H1 (cell line): ENCODE measurements at regions not wholly inside any gene's neighbourhood (a gene's known extent, or its start where the extent isn't known, plus 50 kb on each side); places are given as distances from the start of the nearest gene placed in this dataset.

ENCODE experiments used
- CTCF ChIA-PET: fragments of 300-600 bp; sonication (Branson Sonifier 250); formaldehyde crosslinking; loops from one replicate; lab custom pipeline; 2021; ENCODE audit not compliant: partially characterized antibody; lab: Charles Lee
- POLR2A ChIA-PET: fragments of 300-600 bp; sonication (Branson Sonifier 250); formaldehyde crosslinking; loops from one replicate; lab custom pipeline; 2021; ENCODE audit warnings: inconsistent platforms; ENCODE audit not compliant: partially characterized antibody; lab: Charles Lee
- DNase-seq, 2 experiments: peaks; one replicate each; pipeline versions ENCODE4 v3.0.0 to v3.0.0-alpha.2; 2010 to 2022; ENCODE audit warnings: low spot score in 2 of 2, low read depth in 1 of 2, mixed read lengths in 1 of 2
- FAIRE-seq: peaks from 2 replicates; lab custom pipeline; 2011; peaks lifted over from hg19 to GRCh38; lab: Jason Lieb, UNC
- H2AFZ ChIP-seq: 2 replicates; pipeline ENCODE4 v1.8.1; 2012; ENCODE audit warnings: low read length, inconsistent platforms
- H2AK5ac ChIP-seq: 2 replicates; pipeline ENCODE4 v1.6.1; 2013; ENCODE audit warnings: low read depth, low read length
- H2BK120ac ChIP-seq: replicated peaks from 2 replicates; pipeline ENCODE3; 2013; ENCODE audit warnings: low read depth, low read length, inconsistent platforms
- H2BK12ac ChIP-seq: 2 replicates; pipeline ENCODE4 v1.6.1; 2013; ENCODE audit warnings: low read depth, low read length
- H2BK15ac ChIP-seq: 2 replicates; pipeline ENCODE4 v1.6.1; 2013; ENCODE audit warnings: low read length
- H2BK20ac ChIP-seq: 2 replicates; pipeline ENCODE4 v1.6.1; 2013; ENCODE audit warnings: low read length
- H2BK5ac ChIP-seq: 2 replicates; pipeline ENCODE4 v1.6.1; 2013; ENCODE audit warnings: low read depth, low read length
- H3K14ac ChIP-seq: 2 replicates; pipeline ENCODE4 v1.6.1; 2013; ENCODE audit warnings: inconsistent platforms; ENCODE audit not compliant: insufficient read length
- H3K18ac ChIP-seq: 2 replicates; pipeline ENCODE4 v1.6.1; 2013; ENCODE audit warnings: low read length; ENCODE audit errors: extremely low read depth
- H3K23ac ChIP-seq: 2 replicates; pipeline ENCODE4 v1.6.1; 2013; ENCODE audit warnings: inconsistent platforms; ENCODE audit not compliant: insufficient read length
- H3K23me2 ChIP-seq: 2 replicates; pipeline ENCODE4 v1.6.1; 2013; ENCODE audit warnings: low read depth, low read length
- H3K27ac ChIP-seq: 2 replicates; pipeline ENCODE4 v1.6.1; 2011; ENCODE audit warnings: low read depth, low read length, inconsistent platforms
- H3K27me3 ChIP-seq, 4 experiments: replicated peaks in 1 of 4; 1 replicate in 1 of 4; 2 replicates in 3 of 4; pipeline versions ENCODE4 v1.6.1 to v1.8.1; 2011 to 2013; ENCODE audit warnings: low read length in 3 of 4, mild to moderate bottlenecking in 3 of 4, inconsistent platforms in 2 of 4, mixed read lengths in 2 of 4, moderate library complexity in 1 of 4; ENCODE audit not compliant: control insufficient read depth in 3 of 4, insufficient read depth in 3 of 4; ENCODE audit errors: extremely low read depth in 1 of 4
- H3K36me3 ChIP-seq, 4 experiments: 2 replicates each; pipeline versions ENCODE4 v1.6.1 to v1.8.1; 2011 to 2013; ENCODE audit warnings: mild to moderate bottlenecking in 4 of 4, low read length in 3 of 4, moderate library complexity in 2 of 4, control low read depth in 1 of 4, inconsistent platforms in 1 of 4; ENCODE audit not compliant: insufficient read depth in 4 of 4, control insufficient read depth in 2 of 4
- H3K4ac ChIP-seq: replicated peaks from 2 replicates; pipeline ENCODE3; 2013; ENCODE audit warnings: low read length, low read depth, mixed read lengths, inconsistent platforms; ENCODE audit not compliant: insufficient read length
- H3K4me1 ChIP-seq, 4 experiments: replicated peaks in 1 of 4; 1 replicate in 1 of 4; 2 replicates in 3 of 4; pipeline versions ENCODE4 v1.6.1 to v1.8.1; 2011 to 2013; ENCODE audit warnings: low read length in 3 of 4, inconsistent platforms in 2 of 4, mixed read lengths in 1 of 4; ENCODE audit not compliant: insufficient read depth in 4 of 4, control insufficient read depth in 3 of 4
- H3K4me2 ChIP-seq, 2 experiments: 2 replicates each; pipeline versions ENCODE4 v1.6.1 to v1.8.1; 2011 to 2013; ENCODE audit warnings: low read depth in 2 of 2, low read length in 2 of 2, control low read depth in 1 of 2, inconsistent platforms in 1 of 2, mild to moderate bottlenecking in 1 of 2; ENCODE audit not compliant: insufficient read depth in 1 of 2
- H3K4me3 ChIP-seq, 4 experiments: fragments of 200-600, 300-600 bp in 1 of 4; sonication (generic), shearing (Covaris generic), sonication (Bioruptor Twin) in 1 of 4; 2 replicates each; pipeline versions ENCODE4 v1.5.1 to v1.8.1; 2011 to 2016; ENCODE audit warnings: low read length in 4 of 4, low read depth in 3 of 4, control low read depth in 2 of 4, inconsistent platforms in 2 of 4, mild to moderate bottlenecking in 2 of 4, mixed read lengths in 1 of 4, moderate library complexity in 1 of 4; ENCODE audit not compliant: insufficient read depth in 2 of 4; ENCODE audit errors: extremely low read depth in 1 of 4
- H3K56ac ChIP-seq: replicated peaks from 2 replicates; pipeline ENCODE3; 2013; ENCODE audit warnings: low read depth, mild to moderate bottlenecking, mixed read lengths, low read length, inconsistent platforms; ENCODE audit not compliant: insufficient read length
- H3K79me1 ChIP-seq: 2 replicates; pipeline ENCODE4 v1.6.1; 2013; ENCODE audit warnings: low read depth, low read length, control low read depth
- H3K79me2 ChIP-seq, 2 experiments: 2 replicates each; pipeline versions ENCODE4 v1.6.1 to v1.8.1; 2012 to 2013; ENCODE audit warnings: low read length in 2 of 2, mild to moderate bottlenecking in 2 of 2, inconsistent platforms in 1 of 2; ENCODE audit not compliant: insufficient read depth in 2 of 2, control insufficient read depth in 1 of 2
- H3K9ac ChIP-seq, 4 experiments: replicated peaks in 1 of 4; 1 replicate in 1 of 4; 2 replicates in 3 of 4; pipeline versions ENCODE4 v1.6.1 to v1.8.1; 2011 to 2013; ENCODE audit warnings: low read depth in 3 of 4, low read length in 3 of 4, control low read depth in 2 of 4, mild to moderate bottlenecking in 2 of 4, moderate library complexity in 2 of 4, inconsistent platforms in 1 of 4; ENCODE audit errors: extremely low read depth in 1 of 4
- H3K9me3 ChIP-seq, 2 experiments: 2 replicates each; pipeline versions ENCODE4 v1.6.1 to v1.8.1; 2012 to 2013; ENCODE audit warnings: mild to moderate bottlenecking in 2 of 2, moderate library complexity in 2 of 2, control low read depth in 1 of 2, inconsistent platforms in 1 of 2, low read depth in 1 of 2, low read length in 1 of 2, mixed read lengths in 1 of 2; ENCODE audit not compliant: insufficient read depth in 2 of 2
- H4K20me1 ChIP-seq, 2 experiments: replicated peaks in 1 of 2; 2 replicates each; pipeline versions ENCODE3 to v1.8.1; 2011 to 2013; ENCODE audit warnings: inconsistent platforms in 2 of 2, low read length in 2 of 2, mild to moderate bottlenecking in 1 of 2; ENCODE audit not compliant: insufficient read depth in 2 of 2, control insufficient read depth in 1 of 2
- H4K5ac ChIP-seq: 2 replicates; pipeline ENCODE4 v1.6.1; 2013; ENCODE audit warnings: low read length, low read depth, mixed read lengths, inconsistent platforms; ENCODE audit not compliant: insufficient read length
- H4K8ac ChIP-seq: 2 replicates; pipeline ENCODE4 v1.8.0; 2013; ENCODE audit warnings: mild to moderate bottlenecking, moderate library complexity, low read length, inconsistent platforms; ENCODE audit not compliant: insufficient read depth; ENCODE audit errors: extremely low read depth
- H4K91ac ChIP-seq: replicated peaks from 2 replicates; pipeline ENCODE3; 2013; ENCODE audit warnings: low read length, mixed read lengths, inconsistent platforms; ENCODE audit not compliant: insufficient read length
- BRCA1 ChIP-seq: IDR thresholded peaks from 2 replicates; pipeline ENCODE4 v1.6.1; 2012; ENCODE audit warnings: low read depth, low read length, improper control_type of control experiment
- CEBPB ChIP-seq: IDR thresholded peaks from 2 replicates; pipeline ENCODE4 v1.6.1; 2012; ENCODE audit warnings: low read depth, low read length
- EZH2 ChIP-seq: fragments of 200-600 bp; sonication (generic); IDR thresholded peaks from 2 replicates; pipeline ENCODE4 v1.7.1; 2012; ENCODE audit warnings: low read depth, mild to moderate bottlenecking, moderate library complexity, low read length, inconsistent platforms; ENCODE audit not compliant: severe bottlenecking
- KDM4A ChIP-seq: IDR thresholded peaks from one replicate; pipeline ENCODE4 v1.7.1; 2012; ENCODE audit warnings: low read depth, mild to moderate bottlenecking, moderate library complexity, low read length, inconsistent platforms; ENCODE audit not compliant: severe bottlenecking
- SP1 ChIP-seq: IDR thresholded peaks from 2 replicates; pipeline ENCODE4 v1.6.1; 2011; ENCODE audit warnings: low read depth, low read length
- WGBS, 2 experiments: shearing (Covaris generic) in 1 of 2; methylation state at CpG; one replicate each; pipeline versions ENCODE4 v1.1.6 to v1.1.7; 2013 to 2015; ENCODE audit warnings: low lambda C conversion rate in 2 of 2, mixed read lengths in 2 of 2, inconsistent platforms in 1 of 2, low coverage in 1 of 2, missing lambda C conversion rate in 1 of 2; ENCODE audit not compliant: insufficient replicate concordance in 2 of 2, insufficient coverage in 1 of 2, insufficient read length in 1 of 2; ENCODE audit errors: extremely low coverage in 1 of 2, missing lambda C conversion rate in 1 of 2; 5-methylcytosine and 5-hydroxymethylcytosine counted together
- TF ChIP-seq, protein P1 (sequence below), 3 experiments: IDR thresholded peaks; 1 replicate in 2 of 3; 2 replicates in 1 of 3; pipeline versions ENCODE4 v1.5.1 to v1.6.1; 2011; ENCODE audit warnings: low read length in 3 of 3, mild to moderate bottlenecking in 3 of 3, inconsistent platforms in 2 of 3, low read depth in 1 of 3, moderate library complexity in 1 of 3; ENCODE audit not compliant: insufficient read depth in 1 of 3; ENCODE audit errors: control extremely low read depth in 1 of 3

- Histone ChIP-seq H3K36me3 (no peaks in the 10 kb centered on the region), H2BK5ac (no peak overlapping the region), H2BK12ac (no peak overlapping the region), H3K23ac (no peak overlapping the region), H3K4me3 (no peak overlapping the region), H3K27me3 (no peaks in the 10 kb centered on the region), H2BK20ac (no peak overlapping the region), H3K9ac (no peak overlapping the region), H2AK5ac (no peak overlapping the region), H3K9me3 (no peaks in the 10 kb centered on the region), H3K79me1 (no peaks in the 10 kb centered on the region), H2BK15ac (no peak overlapping the region), H3K79me2 (no peaks in the 10 kb centered on the region), H3K4me2 (no peak overlapping the region), H3K56ac (no peak overlapping the region), H3K4ac (no peak overlapping the region), H2BK120ac (no peak overlapping the region), H4K5ac (no peak overlapping the region), H4K91ac (no peak overlapping the region), H3K23me2 (no peaks in the 10 kb centered on the region; the same call in 1 of the 2 replicates), H3K18ac (no peak overlapping the region), H4K20me1 (no peaks in the 10 kb centered on the region), H4K8ac (no peak overlapping the region), H3K27ac (no peak overlapping the region), H3K4me1 (peaks cover 0 to 3% (median under 1%) of the 10 kb centered on the region in 4 experiments; a peak in 3 of 7 replicates), H3K14ac (no peak overlapping the region), H2AFZ (no peak overlapping the region)
- FAIRE-seq (no peak), DNase-seq (no peak)
- TF ChIP-seq BRCA1 (no peak), KDM4A (no peak), CEBPB (no peak), SP1 (no peak), EZH2 (no peak)
- TF ChIP-seq, protein P1, sequence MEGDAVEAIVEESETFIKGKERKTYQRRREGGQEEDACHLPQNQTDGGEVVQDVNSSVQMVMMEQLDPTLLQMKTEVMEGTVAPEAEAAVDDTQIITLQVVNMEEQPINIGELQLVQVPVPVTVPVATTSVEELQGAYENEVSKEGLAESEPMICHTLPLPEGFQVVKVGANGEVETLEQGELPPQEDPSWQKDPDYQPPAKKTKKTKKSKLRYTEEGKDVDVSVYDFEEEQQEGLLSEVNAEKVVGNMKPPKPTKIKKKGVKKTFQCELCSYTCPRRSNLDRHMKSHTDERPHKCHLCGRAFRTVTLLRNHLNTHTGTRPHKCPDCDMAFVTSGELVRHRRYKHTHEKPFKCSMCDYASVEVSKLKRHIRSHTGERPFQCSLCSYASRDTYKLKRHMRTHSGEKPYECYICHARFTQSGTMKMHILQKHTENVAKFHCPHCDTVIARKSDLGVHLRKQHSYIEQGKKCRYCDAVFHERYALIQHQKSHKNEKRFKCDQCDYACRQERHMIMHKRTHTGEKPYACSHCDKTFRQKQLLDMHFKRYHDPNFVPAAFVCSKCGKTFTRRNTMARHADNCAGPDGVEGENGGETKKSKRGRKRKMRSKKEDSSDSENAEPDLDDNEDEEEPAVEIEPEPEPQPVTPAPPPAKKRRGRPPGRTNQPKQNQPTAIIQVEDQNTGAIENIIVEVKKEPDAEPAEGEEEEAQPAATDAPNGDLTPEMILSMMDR (IDR thresholded peaks at IDR 0.05; ENCODE audit: control extremely low read depth in 1 of 3, insufficient read depth in 1 of 3, low read depth in 1 of 3, low read length in 3 of 3) = no peak
- ChIA-PET CTCF (interaction anchor here (0.6 to 1.2 kb wide), 2 partner anchors 14 to 766 kb away, joined by 3 read pairs; no protein-coding TSS in a partner anchor), POLR2A (no interaction called here)
- WGBS, 2 experiments = 85% methylated on average over 5 of the region's 5 CpGs; no CpG with 5 or more reads in 1 of the 2 experiments
Observed at GRCh38 chr4:23166407-23166806, 473.7 kb downstream of the GBA3 start.
